Ecto neural progenitor cell (in vitro differentiated cells): ENCODE measurements at regions not wholly inside any gene's neighbourhood (a gene's known extent, or its start where the extent isn't known, plus 50 kb on each side); places are given as distances from the start of the nearest gene placed in this dataset.
"Not testable (repeated sequence)": the region's sequence is repeated elsewhere in the genome, so short reads cannot be mapped to it uniquely, and the experiment has no call there.

ENCODE experiments used
- DNase-seq: peaks from one replicate; pipeline ENCODE4 v3.0.0-alpha.2; 2018; ENCODE audit warnings: low spot score

DNA sequence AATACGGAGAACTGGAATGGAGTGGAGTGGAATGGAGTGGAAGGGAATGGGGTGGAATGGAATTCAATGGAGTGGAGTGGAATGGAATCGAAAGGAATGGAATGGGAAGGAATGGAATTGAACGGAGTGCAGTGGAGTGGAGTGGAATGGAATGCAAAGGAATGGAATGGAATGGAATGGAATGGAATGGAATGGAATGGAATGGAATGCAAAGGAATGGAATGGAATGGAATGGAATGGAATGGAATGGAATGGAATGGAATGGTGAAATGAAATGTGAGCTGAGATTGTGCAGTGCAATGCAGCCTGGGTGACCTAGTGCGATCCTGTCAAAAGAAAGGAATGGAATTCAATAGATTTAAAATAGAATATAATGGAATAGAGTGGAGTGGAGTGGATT, 357.3 kb upstream of the WSB1 start:
- not testable (repeated sequence) for DNase-seq

DNA sequence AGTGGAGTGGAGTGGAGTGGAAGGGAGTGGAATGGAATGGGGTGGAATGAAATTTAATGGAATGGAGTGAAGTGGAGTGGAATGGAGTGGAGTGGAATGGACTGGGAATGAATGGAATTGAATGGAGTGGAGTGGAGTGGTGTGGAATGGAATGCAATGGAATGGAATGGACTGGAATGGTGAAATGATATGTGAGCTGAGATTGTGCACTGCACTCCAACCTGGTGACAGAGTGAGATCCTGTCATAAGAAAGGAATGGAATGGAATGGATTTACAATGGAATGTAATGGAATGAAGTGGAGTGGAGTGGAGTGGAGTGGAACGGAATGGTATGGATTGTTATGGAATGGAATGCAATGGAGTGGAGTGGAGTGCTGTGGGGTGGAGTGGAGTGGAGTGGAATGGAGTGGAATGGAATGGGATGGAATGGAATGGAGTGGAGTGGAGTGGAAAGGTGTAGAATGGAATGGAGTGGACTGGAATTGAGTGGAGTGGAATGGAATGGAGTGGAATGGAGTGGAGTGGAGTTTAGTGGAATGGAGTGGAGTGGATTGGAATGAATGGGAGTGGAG, 356.1 kb upstream of the WSB1 start:
- not testable (repeated sequence) for DNase-seq

DNA sequence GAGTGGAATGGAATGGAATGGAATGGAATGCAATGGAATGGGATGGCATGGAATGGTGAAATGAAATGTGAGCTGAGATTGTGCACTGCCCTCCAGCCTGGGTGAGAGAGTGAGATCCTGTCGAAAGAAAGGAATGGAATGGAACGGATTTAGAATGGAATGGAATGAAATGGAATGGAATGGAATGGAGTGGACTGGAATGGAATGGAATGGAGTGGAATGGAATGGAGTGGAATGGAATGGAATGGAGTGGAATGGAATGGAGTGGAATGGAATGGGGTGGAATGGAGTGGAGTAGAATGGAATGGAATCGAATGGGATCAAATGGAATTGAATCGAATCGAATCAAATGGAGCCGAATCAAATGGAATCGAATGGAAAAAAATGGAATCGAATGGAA, 354.2 kb upstream of the WSB1 start:
- DNase-seq, result not testable (repeated sequence)

DNA sequence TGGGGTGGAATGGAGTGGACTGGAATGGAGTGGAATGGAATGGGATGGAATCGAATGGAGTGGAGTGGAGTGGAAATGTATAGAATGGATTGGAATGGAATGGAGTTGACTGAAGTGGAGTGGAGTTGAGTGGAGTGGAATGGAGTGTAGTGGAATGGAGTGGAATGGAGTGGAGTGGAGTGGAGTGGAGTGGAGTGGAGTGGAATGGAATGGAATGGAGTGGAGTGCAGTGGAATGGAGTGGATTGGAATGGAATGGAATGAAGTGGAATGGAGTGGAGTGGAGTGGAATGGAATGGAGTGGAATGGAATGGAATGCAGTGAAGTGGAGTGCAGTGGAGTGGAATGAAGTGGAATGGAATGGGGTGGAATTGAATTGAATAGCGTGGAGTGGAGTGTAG, 353.3 kb upstream of the WSB1 start:
- not testable (repeated sequence) for DNase-seq

DNA sequence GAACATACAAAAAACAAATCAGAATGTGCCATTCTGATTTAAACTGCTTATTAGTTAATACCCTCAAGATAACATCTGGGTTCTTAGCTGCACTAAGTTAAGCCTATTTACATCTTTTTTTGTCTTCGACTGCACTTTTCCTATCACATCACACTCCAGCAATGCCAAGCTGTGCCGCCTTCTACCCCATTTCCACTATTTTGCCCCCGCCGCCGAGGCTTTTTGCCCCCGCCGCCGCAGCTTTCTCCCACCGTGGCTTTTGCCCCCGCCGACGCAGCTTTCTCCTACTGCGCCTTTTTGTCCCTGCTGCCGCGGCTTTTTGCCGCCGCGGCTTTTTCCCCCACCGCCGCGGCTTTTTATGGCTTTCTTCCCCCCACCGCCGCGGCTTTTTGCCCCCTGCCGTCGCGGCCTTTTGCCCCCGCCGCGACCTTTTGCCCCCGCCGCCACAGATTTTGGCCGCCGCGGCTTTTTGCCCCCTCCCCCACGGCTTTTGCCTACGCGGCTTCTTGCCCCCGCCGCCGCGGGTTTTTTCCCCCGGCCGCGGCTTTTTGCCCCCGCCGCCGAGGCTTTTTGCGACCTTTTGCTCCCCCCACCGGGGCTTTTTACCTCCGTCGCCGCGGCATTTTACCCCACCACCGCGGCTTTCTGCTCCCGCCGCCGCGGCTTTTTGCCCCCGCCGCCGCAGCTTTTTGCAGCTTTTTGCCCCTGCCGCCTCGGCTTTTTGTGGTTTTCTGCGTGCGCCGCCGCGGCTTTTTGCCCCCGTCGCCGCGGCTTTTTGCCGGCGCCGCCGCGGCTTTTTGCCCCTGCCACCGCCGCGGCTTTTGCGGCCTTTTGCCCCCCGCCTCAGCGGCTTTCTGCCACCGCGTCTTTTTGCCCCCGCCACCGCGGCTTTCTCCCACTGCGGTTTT, 331.4 kb upstream of the WSB1 start:
- no peak for DNase-seq

DNA sequence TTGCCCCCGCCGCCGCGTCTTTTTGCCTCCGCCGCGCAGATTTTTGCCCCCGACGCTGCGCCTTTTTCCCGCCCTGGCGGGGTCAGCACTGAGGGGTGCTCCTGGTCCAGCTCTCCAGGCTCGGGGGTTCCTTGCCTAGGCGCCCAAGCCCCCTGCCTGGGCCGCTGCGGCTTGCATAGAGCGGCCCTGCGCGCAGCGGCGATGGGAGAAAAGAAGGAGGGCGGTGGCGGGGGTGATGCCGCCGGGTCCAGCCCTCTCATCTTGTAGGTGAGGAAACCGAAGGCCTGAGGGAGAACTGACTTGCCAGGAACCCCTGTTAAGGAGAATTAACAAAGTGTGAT, 330.8 kb upstream of the WSB1 start:
- DNase-seq, result no peak

DNA sequence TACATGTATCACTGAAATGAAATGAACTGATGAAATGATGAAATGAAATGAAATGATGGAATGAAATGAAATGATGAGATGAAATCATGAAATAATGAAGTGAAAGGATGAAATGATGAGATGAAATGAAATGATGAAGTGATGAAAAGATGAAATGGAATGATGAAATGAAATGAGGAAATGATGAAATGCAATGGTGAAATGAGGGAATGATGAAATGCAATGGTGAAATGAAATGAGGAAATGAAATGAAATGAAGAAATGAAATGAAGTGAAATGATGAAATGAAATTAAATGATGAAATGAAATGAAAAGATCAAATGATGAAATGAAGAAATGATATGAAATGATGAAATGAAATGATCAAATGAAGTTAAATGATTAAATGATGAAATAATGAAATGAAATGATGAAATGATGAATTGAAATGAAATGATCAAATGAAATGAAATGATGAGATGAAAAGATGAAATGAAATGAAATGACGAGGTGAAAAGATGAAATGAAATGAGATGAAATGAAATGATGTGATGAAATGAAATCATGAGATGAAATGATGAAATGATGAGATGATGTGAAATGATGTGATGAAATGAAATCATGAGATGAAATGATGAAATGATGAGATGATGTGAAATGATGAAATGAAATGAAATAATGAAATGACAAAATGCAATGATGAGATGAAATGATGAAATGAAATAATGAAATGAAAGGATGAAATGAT, 327.9 kb upstream of the WSB1 start:
- DNase-seq, result not testable (repeated sequence)

DNA sequence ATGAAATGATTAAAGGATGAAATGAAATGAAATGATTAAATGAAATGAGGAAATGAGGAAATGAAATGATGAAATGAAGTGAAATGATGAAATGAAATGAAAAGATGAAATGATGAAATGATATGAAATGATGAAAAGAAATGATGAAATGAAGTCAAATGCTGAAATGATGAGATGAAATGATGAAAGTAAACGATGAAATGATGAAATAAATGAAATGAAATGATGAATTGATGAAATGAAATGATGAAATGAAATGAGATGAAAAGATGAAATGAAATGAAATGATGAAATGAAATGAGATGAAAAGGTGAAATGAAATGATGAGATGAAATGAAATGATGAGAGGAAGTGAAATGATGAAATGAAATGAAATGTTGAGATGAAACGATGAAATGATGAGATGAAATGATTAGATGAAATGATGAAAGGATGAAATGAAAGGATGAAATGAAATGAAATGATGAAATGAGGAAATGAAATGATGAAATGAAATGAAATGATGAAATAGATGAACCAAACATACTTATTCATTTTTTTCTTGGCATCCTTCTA, 327.2 kb upstream of the WSB1 start:
- DNase-seq, result not testable (repeated sequence)

DNA sequence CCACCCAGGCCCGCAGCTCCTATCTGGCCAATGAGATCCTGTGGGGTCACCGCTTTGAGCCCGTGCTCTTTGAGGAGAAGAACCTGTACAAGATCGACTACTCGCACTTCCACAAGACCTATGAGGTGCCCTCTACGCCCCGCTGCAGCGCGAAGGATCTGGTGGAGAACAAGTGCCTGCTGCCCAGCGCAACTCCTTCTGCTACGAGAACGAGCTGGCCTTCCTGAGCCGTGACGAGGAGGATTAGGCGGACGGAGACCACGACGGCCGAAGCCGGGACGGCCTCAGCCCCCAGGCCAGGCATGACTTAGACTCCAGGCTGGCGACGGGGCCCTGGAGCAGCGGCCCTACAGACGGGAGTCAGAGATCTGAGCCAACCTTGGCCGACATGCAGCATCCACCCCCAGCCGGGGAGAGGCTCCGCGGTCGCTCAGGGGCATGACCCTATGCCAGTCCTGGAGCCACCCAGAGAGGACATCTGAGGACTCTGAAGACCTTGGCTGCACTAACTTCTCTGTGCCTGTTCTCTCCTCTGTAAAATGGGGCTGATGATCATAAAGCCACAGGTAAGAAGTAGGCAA, 312.0 kb upstream of the WSB1 start:
- DNase-seq, result not testable (repeated sequence)

DNA sequence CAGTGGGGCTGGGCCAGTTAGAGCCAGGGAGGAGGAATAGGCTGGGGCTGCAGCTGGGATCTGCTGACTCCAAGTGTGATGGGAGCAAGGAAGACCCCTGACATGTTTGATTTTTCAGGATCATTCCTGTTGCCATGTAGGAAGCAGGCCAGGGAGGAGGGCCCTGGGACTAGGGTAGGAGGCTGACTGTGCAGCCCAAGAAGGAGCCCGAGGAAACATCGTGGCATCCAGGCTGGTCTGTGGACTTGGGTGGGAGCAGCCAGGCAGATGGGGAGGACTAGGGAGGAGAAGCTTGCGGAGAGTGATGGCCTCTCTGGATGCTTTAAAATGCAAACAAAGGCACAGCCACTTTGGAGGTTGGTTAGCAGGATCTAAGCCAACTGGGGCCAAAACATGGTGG, 311.4 kb upstream of the WSB1 start:
- not testable (repeated sequence) for DNase-seq

DNA sequence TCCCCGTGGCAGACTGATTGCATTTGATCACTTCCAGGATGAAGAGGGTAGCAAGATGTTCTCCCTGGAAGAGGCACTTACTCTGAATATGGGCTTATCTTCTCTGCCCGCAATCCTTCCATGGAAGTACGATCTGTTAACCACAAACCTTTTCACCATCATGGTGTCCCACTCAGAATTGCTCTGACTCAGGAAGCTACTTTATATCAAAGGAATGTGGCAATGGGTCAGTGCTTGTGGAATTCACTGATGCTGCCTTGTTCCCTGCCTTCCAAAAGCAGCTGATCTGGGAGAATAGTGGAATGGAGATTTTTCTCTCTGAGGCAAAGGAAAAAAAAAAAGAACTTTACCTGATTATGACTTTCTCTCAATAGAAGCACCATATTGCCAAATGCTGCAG, 306.1 kb upstream of the WSB1 start:
- not testable (repeated sequence) for DNase-seq

DNA sequence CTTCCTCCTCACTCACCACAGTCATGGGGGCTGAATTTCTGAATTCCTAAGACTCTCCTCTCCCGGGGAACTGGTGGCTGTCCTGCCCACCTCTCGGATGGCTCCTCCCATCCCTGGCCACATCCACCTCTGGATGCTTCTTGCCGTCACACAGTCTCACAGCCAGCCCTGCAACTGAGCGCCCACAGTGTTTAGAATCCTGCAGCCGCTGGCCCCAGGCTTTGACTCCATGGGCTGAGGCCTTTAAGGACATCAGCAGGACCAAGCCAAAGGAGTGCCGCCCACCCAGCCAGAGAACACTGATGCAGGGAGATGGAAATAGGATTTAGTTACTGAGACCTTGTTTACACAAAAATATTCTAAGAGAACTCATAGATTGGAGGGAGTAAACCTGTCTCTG, 299.3 kb upstream of the WSB1 start:
- not testable (repeated sequence) for DNase-seq

DNA sequence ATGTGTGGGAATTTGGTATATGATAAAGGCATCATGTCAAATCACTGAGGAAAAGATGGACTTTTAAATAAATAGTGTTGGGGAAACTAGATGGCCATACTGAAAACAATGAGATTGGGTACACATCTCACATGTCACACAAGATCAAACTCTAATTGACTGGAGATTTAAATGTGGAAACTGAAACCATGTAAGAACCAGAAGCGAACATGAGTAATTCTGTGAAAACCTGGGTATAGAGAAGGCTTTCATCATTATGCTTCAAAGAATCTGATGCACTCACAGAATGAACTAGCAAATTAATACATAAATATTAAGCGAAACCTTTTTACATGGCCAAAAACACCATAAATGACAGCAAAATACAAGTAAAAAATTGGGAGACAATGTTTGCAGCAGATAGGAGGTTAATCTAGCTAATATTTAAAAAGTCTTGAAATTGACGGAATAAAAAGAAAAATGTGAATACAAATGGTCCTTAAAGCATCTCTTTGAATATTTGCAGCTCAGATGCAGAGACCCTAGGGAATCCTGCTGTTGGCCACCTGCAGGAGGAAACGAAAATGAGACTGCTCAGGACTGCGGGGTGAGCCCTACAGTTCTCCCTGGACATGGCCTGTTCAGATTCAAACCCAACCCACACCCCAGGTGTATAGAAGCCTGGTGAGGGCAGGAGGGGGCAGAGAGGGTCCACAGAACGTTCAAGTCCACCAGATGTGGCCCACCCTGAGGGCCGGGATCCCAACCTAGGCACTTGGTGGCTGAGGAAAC, 297.6 kb upstream of the WSB1 start:
- not testable (repeated sequence) for DNase-seq

DNA sequence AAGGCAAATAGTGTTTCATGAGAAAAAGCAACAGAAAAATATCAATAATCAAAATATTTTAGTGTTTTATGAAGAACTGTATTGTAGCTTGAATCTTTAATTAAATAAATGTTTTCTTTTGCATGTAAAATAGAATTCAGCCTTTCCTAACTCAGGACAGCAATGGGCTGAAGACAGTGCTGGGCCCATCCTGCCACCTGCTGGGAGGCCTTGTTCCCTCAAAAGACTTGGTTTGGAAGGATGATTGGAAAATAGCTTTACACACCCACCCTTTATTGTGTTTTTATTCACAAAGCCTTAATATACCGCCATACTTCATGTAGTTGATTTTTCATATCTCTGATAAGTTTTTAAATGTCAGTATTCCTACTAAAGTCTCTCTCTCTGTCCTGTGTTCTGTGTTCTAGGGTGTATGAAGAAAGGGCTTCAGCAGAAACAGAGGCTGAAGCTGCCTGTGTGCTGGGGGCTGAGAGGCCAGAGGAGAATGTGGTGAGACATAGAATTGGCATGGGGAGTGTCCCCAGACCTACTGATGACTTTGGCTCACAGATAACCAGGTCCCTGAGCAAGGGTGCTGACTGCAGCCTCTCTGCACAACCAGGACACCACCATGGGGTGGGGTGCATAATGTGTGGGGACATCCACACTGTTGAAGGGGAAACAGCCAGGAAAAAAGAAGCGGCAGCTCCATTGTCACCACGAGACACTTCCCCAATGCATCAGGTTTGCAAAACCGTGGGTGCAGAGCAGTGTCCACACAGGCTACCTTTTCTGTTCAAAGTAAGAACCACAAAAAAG, 286.0 kb upstream of the WSB1 start:
- DNase-seq, result not testable (repeated sequence)

DNA sequence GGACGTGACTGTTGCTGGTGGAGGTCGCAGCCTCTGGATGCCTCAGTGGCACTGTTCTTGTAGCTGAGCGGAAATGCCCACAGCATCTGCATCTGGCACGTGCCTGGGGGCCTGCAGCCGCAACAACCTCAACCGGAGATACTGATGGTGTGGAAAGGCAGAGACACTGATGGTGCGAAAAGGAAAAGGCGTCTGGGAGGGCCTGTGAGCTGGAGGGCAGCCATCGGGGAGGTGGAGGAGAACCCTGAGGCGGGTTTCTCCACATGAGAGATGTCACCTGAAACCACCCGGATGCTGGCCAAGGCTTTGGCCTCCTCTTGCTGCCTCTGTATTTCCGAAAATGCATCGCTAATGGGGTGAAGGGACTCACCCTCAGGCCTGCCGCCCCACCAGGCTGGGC, 284.8 kb upstream of the WSB1 start:
- DNase-seq, result no peak

DNA sequence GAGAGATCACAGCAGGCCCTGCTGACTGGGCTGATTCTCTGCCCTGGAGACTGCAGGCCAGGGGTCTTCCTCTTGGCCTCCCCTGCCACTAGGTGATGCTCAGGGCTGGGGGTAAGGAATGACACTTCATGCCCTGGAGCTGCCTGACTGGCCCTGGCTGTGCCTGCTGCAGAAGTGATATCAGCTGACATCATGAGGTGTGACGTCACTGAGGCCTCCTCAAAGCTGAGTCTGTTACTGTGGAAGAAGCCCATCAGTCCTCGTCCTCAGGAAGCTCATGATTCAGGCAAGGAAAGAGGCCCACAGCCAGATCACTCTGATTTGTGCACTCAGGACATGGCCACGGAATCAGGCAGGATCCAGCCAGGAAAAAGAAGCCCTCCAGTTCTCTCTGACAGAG, 283.8 kb upstream of the WSB1 start:
- DNase-seq, result not testable (repeated sequence)

DNA sequence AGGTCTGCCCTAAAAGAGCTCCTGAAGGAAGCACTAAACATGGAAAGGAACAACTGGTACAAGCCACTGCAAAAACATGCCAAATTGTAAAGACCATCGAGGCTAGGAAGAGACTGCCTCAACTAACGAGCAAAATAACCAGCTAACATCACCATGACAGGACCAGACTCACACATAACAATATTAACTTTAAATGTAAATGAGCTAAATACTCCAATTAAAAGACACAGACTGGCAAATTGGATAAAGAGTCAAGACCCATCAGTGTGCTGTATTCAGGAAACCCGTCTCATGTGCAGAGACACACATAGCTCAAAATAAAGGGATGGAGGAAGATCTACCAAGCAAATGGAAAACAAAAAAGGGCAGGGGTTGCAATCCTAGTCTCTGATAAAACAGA, 263.4 kb upstream of the WSB1 start:
- DNase-seq, result not testable (repeated sequence)

DNA sequence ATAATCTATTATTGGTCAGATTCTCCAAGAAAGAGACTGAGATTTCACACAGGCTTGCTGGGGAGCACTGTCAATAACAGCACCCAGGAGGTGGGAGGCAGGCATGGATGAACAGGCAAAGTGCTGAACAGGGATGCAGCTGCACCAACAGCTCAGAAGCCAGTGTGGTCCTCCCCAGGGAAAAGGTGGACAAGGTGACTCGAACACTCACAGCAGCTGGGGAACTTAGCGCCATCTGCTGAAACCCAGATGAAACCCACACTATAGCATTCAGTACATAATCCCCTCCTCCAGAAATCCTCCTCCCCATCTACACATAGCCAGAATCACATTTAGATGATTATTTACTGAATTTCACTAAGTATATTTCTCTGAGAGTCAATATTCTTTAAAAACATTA, 255.2 kb upstream of the WSB1 start:
- no peak for DNase-seq

DNA sequence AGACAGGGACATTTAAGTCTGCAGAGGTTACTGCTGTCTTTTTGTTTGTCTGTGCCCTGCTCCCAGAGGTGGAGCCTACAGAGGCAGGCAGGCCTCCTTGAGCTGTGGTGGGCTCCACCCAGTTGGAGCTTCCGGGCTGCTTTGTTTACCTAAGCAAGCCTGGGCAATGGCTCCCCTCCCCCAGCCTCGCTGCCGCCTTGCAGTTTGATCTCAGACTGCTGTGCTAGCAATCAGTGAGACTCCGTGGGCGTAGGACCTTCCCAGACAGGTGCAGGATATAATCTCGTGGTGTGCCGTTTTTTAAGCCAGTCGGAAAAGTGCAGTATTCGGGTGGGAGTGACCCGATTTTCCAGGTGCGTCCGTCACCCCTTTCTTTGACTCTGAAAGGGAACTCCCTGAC, 248.9 kb upstream of the WSB1 start:
- not testable (repeated sequence) for DNase-seq

DNA sequence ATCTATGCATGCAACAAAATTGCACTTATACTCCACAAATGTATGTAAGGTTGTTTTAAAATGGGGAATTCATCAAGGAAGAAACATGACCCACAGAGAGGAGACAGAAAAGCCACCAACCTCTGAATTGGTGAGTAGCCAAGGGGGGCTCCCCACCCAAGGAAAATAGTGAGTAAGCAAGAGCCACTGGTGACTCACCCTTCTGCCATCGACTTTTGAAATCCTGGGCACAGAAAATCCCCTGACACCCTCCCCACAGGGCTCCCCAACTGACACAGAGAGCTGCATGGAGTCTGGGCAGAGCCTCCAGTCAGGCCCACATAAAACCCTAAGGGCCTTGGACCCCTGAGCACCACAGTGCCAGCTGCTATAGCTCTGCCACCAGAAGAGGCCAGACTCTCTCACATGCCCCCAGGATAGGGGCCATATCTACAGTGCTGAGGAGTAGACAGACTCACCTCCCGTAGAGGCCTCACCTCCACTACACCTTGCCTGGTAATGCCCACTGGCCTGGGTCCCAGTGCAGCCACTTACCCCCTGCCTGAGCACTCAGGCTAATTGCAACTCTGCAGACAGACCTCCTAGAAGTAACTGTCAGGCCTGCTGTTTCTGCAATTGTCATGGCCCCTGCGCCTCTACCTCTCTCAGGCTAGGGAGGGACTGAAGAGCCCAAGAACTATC, 244.7 kb upstream of the WSB1 start:
- DNase-seq, result no peak
